HFF-Myc (cell line): ENCODE measurements at regions not wholly inside any gene's neighbourhood (a gene's known extent, or its start where the extent isn't known, plus 50 kb on each side); places are given as distances from the start of the nearest gene placed in this dataset.

Experiments used
- DNase-seq: peaks from one replicate; pipeline ENCODE4 v3.0.0-alpha.2; 2011; ENCODE audit warnings: low read depth; ENCODE audit errors: extremely low read depth
- H3K4me3 ChIP-seq: replicated peaks from 2 replicates; pipeline ENCODE4 v1.5.1; 2011; ENCODE audit warnings: low read depth, mild to moderate bottlenecking, control low read depth, low read length
- CTCF ChIP-seq: IDR thresholded peaks from 2 replicates; pipeline ENCODE4 v1.5.1; 2012; ENCODE audit warnings: mild to moderate bottlenecking, low read depth, low read length, control low read depth; ENCODE audit errors: missing control alignments

- TF ChIP-seq CTCF, result no peak
- H3K4me3 ChIP-seq, result no peak overlapping the region
- no peak for DNase-seq
These were observed 543.3 kb upstream of the MAP3K7 start for GRCh38 chr6:91130126-91130525.

GRCh38 chr6:91127752-91128151 lies 540.9 kb upstream of the MAP3K7 start:
- no peak for TF ChIP-seq CTCF

GRCh38 chr6:91126876-91127275 lies 540.0 kb upstream of the MAP3K7 start:
- DNase-seq, result no peak
- TF ChIP-seq CTCF, result no peak
- H3K4me3 ChIP-seq, result no peak overlapping the region

More at GRCh38 chr6:91127752-91128151, 540.9 kb upstream of the MAP3K7 start:
- H3K4me3 ChIP-seq, result no peak overlapping the region
- DNase-seq, result no peak

GRCh38 chr6:91117550-91117949 lies 530.7 kb upstream of the MAP3K7 start:
- H3K4me3 ChIP-seq, result no peak overlapping the region
- DNase-seq, result no peak
- TF ChIP-seq CTCF, result no peak

GRCh38 chr6:91114123-91114708 lies 527.3 kb upstream of the MAP3K7 start:
- DNase-seq, result no peak
- no peak for TF ChIP-seq CTCF
- H3K4me3 ChIP-seq, result no peak overlapping the region

DNA sequence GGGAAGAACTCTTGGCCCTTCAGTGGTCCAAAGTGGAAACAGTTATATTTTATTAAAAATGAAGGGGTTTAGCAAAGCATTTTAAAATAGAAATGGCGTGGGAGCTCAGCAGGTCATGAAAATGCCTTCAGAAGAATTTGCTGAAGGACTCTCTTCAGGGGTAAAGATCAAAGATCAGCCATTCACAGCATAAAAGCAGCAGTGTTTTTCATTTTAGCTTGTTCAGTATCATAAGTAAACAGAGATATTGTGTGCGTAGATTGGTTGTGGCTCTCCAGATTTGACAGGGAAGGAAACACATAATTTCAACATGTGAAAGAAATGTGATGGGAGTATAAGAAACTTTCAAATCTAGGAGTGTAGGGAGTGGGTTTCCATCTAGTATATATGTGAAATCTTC lies 519.2 kb upstream of the MAP3K7 start:
- TF ChIP-seq CTCF, result no peak
- DNase-seq, result no peak
- H3K4me3 ChIP-seq, result no peak overlapping the region

GRCh38 chr6:91105532-91105931 lies 518.7 kb upstream of the MAP3K7 start:
- no peak for DNase-seq
- H3K4me3 ChIP-seq, result no peak overlapping the region
- TF ChIP-seq CTCF, result no peak
